ENCODE measurements at regions not wholly inside any gene's neighbourhood (a gene's known extent, or its start where the extent isn't known, plus 50 kb on each side); places are given as distances from the start of the nearest gene placed in this dataset.

GRCh38 chr4:162803378-162803777 lies 363.3 kb downstream of the NAF1 start:
- Histone ChIP-seq H3K27me3 (ENCODE audit: control insufficient read depth, insufficient read depth, low read length) (no peaks in the 10 kb centered on the region), H3K4me1 (ENCODE audit: control insufficient read depth, insufficient read depth, low read length) (no peaks in the 10 kb centered on the region), H3K36me3 (ENCODE audit: control insufficient read depth, insufficient read depth, low read length) (no peaks in the 10 kb centered on the region), H3K9ac (ENCODE audit: low read depth, low read length) (no peak overlapping the region), H3K9me3 (ENCODE audit: control insufficient read depth, insufficient read depth, low read length) (no peaks in the 10 kb centered on the region), H3K27ac (ENCODE audit: low read depth, low read length) (no peak overlapping the region), H3K4me3 (ENCODE audit: low read depth, low read length) (no peak overlapping the region)

GRCh38 chr4:162797108-162797507 lies 369.6 kb downstream of the NAF1 start:
- Histone ChIP-seq H3K27me3 (ENCODE audit: control insufficient read depth, insufficient read depth, low read length) (no peaks in the 10 kb centered on the region), H3K4me1 (ENCODE audit: control insufficient read depth, insufficient read depth, low read length) (no peaks in the 10 kb centered on the region), H3K4me3 (ENCODE audit: low read depth, low read length) (no peak overlapping the region), H3K9ac (ENCODE audit: low read depth, low read length) (no peak overlapping the region), H3K36me3 (ENCODE audit: control insufficient read depth, insufficient read depth, low read length) (no peaks in the 10 kb centered on the region), H3K9me3 (ENCODE audit: control insufficient read depth, insufficient read depth, low read length) (no peaks in the 10 kb centered on the region), H3K27ac (ENCODE audit: low read depth, low read length) (no peak overlapping the region)

- no peak overlapping the region for H3K9ac ChIP-seq (ENCODE audit: low read depth, low read length)
- H3K27me3 ChIP-seq (ENCODE audit: control insufficient read depth, insufficient read depth, low read length): no peaks in the 10 kb centered on the region
- H3K4me1 ChIP-seq (ENCODE audit: control insufficient read depth, insufficient read depth, low read length): no peaks in the 10 kb centered on the region
- no peaks in the 10 kb centered on the region for H3K36me3 ChIP-seq (ENCODE audit: control insufficient read depth, insufficient read depth, low read length)
- H3K27ac ChIP-seq (ENCODE audit: low read depth, low read length): no peak overlapping the region
- no peaks in the 10 kb centered on the region for H3K9me3 ChIP-seq (ENCODE audit: control insufficient read depth, insufficient read depth, low read length)
- no peak overlapping the region for H3K4me3 ChIP-seq (ENCODE audit: low read depth, low read length)
These were observed 373.1 kb downstream of the NAF1 start for GRCh38 chr4:162793571-162793970.

- H3K9ac ChIP-seq (ENCODE audit: low read depth, low read length): no peak overlapping the region
- H3K4me1 ChIP-seq (ENCODE audit: control insufficient read depth, insufficient read depth, low read length): no peaks in the 10 kb centered on the region
- no peaks in the 10 kb centered on the region for H3K9me3 ChIP-seq (ENCODE audit: control insufficient read depth, insufficient read depth, low read length)
- H3K4me3 ChIP-seq (ENCODE audit: low read depth, low read length): no peak overlapping the region
- no peak overlapping the region for H3K27ac ChIP-seq (ENCODE audit: low read depth, low read length)
- no peaks in the 10 kb centered on the region for H3K36me3 ChIP-seq (ENCODE audit: control insufficient read depth, insufficient read depth, low read length)
- no peaks in the 10 kb centered on the region for H3K27me3 ChIP-seq (ENCODE audit: control insufficient read depth, insufficient read depth, low read length)
These were observed 373.7 kb downstream of the NAF1 start for GRCh38 chr4:162793004-162793403.

GRCh38 chr4:162791226-162791625 lies 375.5 kb downstream of the NAF1 start:
- Histone ChIP-seq H3K4me3 (ENCODE audit: low read depth, low read length) (no peak overlapping the region), H3K27me3 (ENCODE audit: control insufficient read depth, insufficient read depth, low read length) (no peaks in the 10 kb centered on the region), H3K9ac (ENCODE audit: low read depth, low read length) (no peak overlapping the region), H3K27ac (ENCODE audit: low read depth, low read length) (no peak overlapping the region), H3K4me1 (ENCODE audit: control insufficient read depth, insufficient read depth, low read length) (no peaks in the 10 kb centered on the region), H3K9me3 (ENCODE audit: control insufficient read depth, insufficient read depth, low read length) (no peaks in the 10 kb centered on the region), H3K36me3 (ENCODE audit: control insufficient read depth, insufficient read depth, low read length) (no peaks in the 10 kb centered on the region)

GRCh38 chr4:162787120-162787519 lies 379.6 kb downstream of the NAF1 start:
- no peak overlapping the region for H3K4me3 ChIP-seq (ENCODE audit: low read depth, low read length)
- no peaks in the 10 kb centered on the region for H3K27me3 ChIP-seq (ENCODE audit: control insufficient read depth, insufficient read depth, low read length)
- peaks cover 8% of the 10 kb centered on the region for H3K4me1 ChIP-seq (ENCODE audit: control insufficient read depth, insufficient read depth, low read length)
- no peak overlapping the region for H3K27ac ChIP-seq (ENCODE audit: low read depth, low read length)
- no peak overlapping the region for H3K9ac ChIP-seq (ENCODE audit: low read depth, low read length)
- no peaks in the 10 kb centered on the region for H3K36me3 ChIP-seq (ENCODE audit: control insufficient read depth, insufficient read depth, low read length)
- H3K9me3 ChIP-seq (ENCODE audit: control insufficient read depth, insufficient read depth, low read length): no peaks in the 10 kb centered on the region

GRCh38 chr4:162782778-162783525 lies 383.7 kb downstream of the NAF1 start:
- peak overlapping the region; percentile 1; the same call in 1 of the 2 replicates for H3K9ac ChIP-seq (ENCODE audit: low read depth, low read length)
- H3K4me3 ChIP-seq (ENCODE audit: low read depth, low read length): no peak overlapping the region
- no peaks in the 10 kb centered on the region for H3K36me3 ChIP-seq (ENCODE audit: control insufficient read depth, insufficient read depth, low read length)
- H3K4me1 ChIP-seq (ENCODE audit: control insufficient read depth, insufficient read depth, low read length): peaks cover 8% of the 10 kb centered on the region
- no peaks in the 10 kb centered on the region for H3K27me3 ChIP-seq (ENCODE audit: control insufficient read depth, insufficient read depth, low read length)
- H3K27ac ChIP-seq (ENCODE audit: low read depth, low read length): no peak overlapping the region
- H3K9me3 ChIP-seq (ENCODE audit: control insufficient read depth, insufficient read depth, low read length): no peaks in the 10 kb centered on the region

GRCh38 chr4:162782096-162782777 lies 384.5 kb downstream of the NAF1 start:
- Histone ChIP-seq H3K4me1 (ENCODE audit: control insufficient read depth, insufficient read depth, low read length) (peaks cover 8% of the 10 kb centered on the region), H3K27ac (ENCODE audit: low read depth, low read length) (no peak overlapping the region), H3K9me3 (ENCODE audit: control insufficient read depth, insufficient read depth, low read length) (no peaks in the 10 kb centered on the region), H3K27me3 (ENCODE audit: control insufficient read depth, insufficient read depth, low read length) (no peaks in the 10 kb centered on the region), H3K9ac (ENCODE audit: low read depth, low read length) (peak overlapping the region; percentile 1; the same call in 1 of the 2 replicates), H3K36me3 (ENCODE audit: control insufficient read depth, insufficient read depth, low read length) (no peaks in the 10 kb centered on the region), H3K4me3 (ENCODE audit: low read depth, low read length) (no peak overlapping the region)

- no peak overlapping the region for H3K4me3 ChIP-seq (ENCODE audit: low read depth, low read length)
- no peaks in the 10 kb centered on the region for H3K27me3 ChIP-seq (ENCODE audit: control insufficient read depth, insufficient read depth, low read length)
- H3K4me1 ChIP-seq (ENCODE audit: control insufficient read depth, insufficient read depth, low read length): no peaks in the 10 kb centered on the region
- no peak overlapping the region for H3K9ac ChIP-seq (ENCODE audit: low read depth, low read length)
- H3K27ac ChIP-seq (ENCODE audit: low read depth, low read length): no peak overlapping the region
- no peaks in the 10 kb centered on the region for H3K9me3 ChIP-seq (ENCODE audit: control insufficient read depth, insufficient read depth, low read length)
- no peaks in the 10 kb centered on the region for H3K36me3 ChIP-seq (ENCODE audit: control insufficient read depth, insufficient read depth, low read length)
These were observed 395.8 kb downstream of the NAF1 start for GRCh38 chr4:162770761-162771490.

GRCh38 chr4:162767083-162767482 lies 399.6 kb downstream of the NAF1 start:
- no peaks in the 10 kb centered on the region for H3K4me1 ChIP-seq (ENCODE audit: control insufficient read depth, insufficient read depth, low read length)
- no peaks in the 10 kb centered on the region for H3K36me3 ChIP-seq (ENCODE audit: control insufficient read depth, insufficient read depth, low read length)
- no peaks in the 10 kb centered on the region for H3K9me3 ChIP-seq (ENCODE audit: control insufficient read depth, insufficient read depth, low read length)
- H3K9ac ChIP-seq (ENCODE audit: low read depth, low read length): no peak overlapping the region
- no peak overlapping the region for H3K4me3 ChIP-seq (ENCODE audit: low read depth, low read length)
- H3K27ac ChIP-seq (ENCODE audit: low read depth, low read length): no peak overlapping the region
- no peaks in the 10 kb centered on the region for H3K27me3 ChIP-seq (ENCODE audit: control insufficient read depth, insufficient read depth, low read length)

GRCh38 chr4:162761965-162762364 lies 404.7 kb downstream of the NAF1 start:
- Histone ChIP-seq H3K9ac (ENCODE audit: low read depth, low read length) (no peak overlapping the region), H3K36me3 (ENCODE audit: control insufficient read depth, insufficient read depth, low read length) (no peaks in the 10 kb centered on the region), H3K27me3 (ENCODE audit: control insufficient read depth, insufficient read depth, low read length) (no peaks in the 10 kb centered on the region), H3K4me1 (ENCODE audit: control insufficient read depth, insufficient read depth, low read length) (no peaks in the 10 kb centered on the region), H3K27ac (ENCODE audit: low read depth, low read length) (no peak overlapping the region), H3K4me3 (ENCODE audit: low read depth, low read length) (no peak overlapping the region), H3K9me3 (ENCODE audit: control insufficient read depth, insufficient read depth, low read length) (no peaks in the 10 kb centered on the region)

Data from HUES48 (cell line).